Activated B cell treated with CpG ODN at 0.5 μM for 24 hours (primary cell): ENCODE measurements at regions not wholly inside any gene's neighbourhood (a gene's known extent, or its start where the extent isn't known, plus 50 kb on each side); places are given as distances from the start of the nearest gene placed in this dataset.
A peak's percentile ranks its signal among the peaks of the same experiment; 100 is the strongest.
"Not testable (repeated sequence)": the region's sequence is repeated elsewhere in the genome, so short reads cannot be mapped to it uniquely, and the experiment has no call there.

Experiments
- ATAC-seq: fragments of 200-7000 bp; cut with Tn5 transposase; one replicate; pipeline ENCODE4 v1.10.0; 2021; ENCODE audit warnings: low read depth, mild to moderate bottlenecking, moderate library complexity
- CTCF ChIA-PET: fragments of 350-600 bp; sonication (Branson Sonifier 250); formaldehyde crosslinking; loops from one replicate; lab custom pipeline; 2021; ENCODE audit warnings: antibody characterized with exemption; lab: Charles Lee
- POLR2A ChIA-PET: fragments of 350-600 bp; sonication (Branson Sonifier 250); formaldehyde crosslinking; loops from one replicate; lab custom pipeline; 2021; ENCODE audit warnings: antibody characterized with exemption; lab: Charles Lee
- DNase-seq: peaks from one replicate; pipeline ENCODE4 v3.0.0; 2022
- H3K27ac Mint-ChIP-seq: one replicate; pipeline ENCODE4 v1.8.0; 2020; ENCODE audit warnings: mixed read lengths
- H3K27me3 Mint-ChIP-seq: one replicate; pipeline ENCODE4 v1.8.0; 2021; ENCODE audit warnings: mixed read lengths
- H3K36me3 Mint-ChIP-seq: one replicate; pipeline ENCODE4 v1.8.0; 2021; ENCODE audit warnings: low read depth, mixed read lengths
- H3K4me1 Mint-ChIP-seq: one replicate; pipeline ENCODE4 v1.8.0; 2021; ENCODE audit warnings: mixed read lengths
- H3K4me3 Mint-ChIP-seq: one replicate; pipeline ENCODE4 v1.8.0; 2020; ENCODE audit warnings: mild to moderate bottlenecking, mixed read lengths
- H3K9me3 Mint-ChIP-seq: one replicate; pipeline ENCODE4 v1.8.0; 2020; ENCODE audit warnings: mixed read lengths
- intact Hi-C: fragments of 100-400 bp; cut with micrococcal nuclease; formaldehyde crosslinking; loops from one replicate; pipeline ENCODE4 v1.15.1; 2024

DNA sequence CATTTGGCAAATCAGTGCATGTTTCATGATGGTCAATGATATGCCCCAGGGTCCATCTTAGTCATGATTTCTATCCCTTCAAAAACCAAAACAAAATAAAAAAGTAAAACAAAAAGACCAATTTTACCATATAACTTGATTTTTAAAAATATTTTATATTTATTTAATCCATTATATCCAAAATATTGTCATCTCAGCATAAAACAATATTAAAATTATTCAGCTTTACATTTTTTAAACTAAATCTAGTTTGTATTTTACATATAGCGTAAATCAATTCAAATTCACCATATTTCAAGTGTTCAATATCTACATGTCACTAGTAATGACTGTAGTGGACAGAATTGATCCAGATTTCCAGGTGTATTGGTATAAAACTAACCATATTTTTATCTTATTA is 187.4 kb upstream of the C1QTNF3 start:
- DNase-seq, H3K4me1 Mint-ChIP-seq, H3K27me3 Mint-ChIP-seq, POLR2A ChIA-PET, intact Hi-C loops, H3K4me3 Mint-ChIP-seq, H3K36me3 Mint-ChIP-seq, CTCF ChIA-PET, H3K9me3 Mint-ChIP-seq, ATAC-seq, H3K27ac Mint-ChIP-seq: not testable (repeated sequence)

DNA sequence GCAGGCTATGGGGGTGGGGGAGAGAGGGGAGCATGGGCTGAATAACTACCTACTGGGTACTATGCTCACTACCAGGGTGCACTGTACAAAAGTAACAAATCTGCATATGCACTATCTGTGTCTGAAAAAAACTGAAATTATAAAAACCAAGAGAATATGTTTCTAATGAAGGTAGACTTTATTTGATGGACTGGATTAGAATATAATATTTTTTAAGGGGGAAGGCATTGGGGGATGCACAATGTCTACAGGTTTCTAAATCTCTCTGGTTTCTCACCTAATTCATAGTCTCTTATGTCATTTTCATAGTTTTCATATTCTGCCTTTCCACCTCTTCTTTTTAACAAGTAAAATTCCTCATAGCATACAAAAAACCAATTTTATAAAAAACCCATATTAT is 200.8 kb upstream of the C1QTNF3 start:
- H3K4me1 Mint-ChIP-seq = peaks cover 21% of the 10 kb centered on the region
- peak overlapping the region; percentile 84 for H3K27ac Mint-ChIP-seq
- H3K36me3 Mint-ChIP-seq, ATAC-seq, H3K27me3 Mint-ChIP-seq, DNase-seq, H3K9me3 Mint-ChIP-seq, POLR2A ChIA-PET, CTCF ChIA-PET: not testable (repeated sequence)
- intact Hi-C loops = loop anchor here (10.0 kb wide), 1 partner anchor 671 kb away; the partner anchor contains the start of genes BRIX1 and RAD1
- H3K4me3 Mint-ChIP-seq = peak overlapping the region; percentile 83

DNA sequence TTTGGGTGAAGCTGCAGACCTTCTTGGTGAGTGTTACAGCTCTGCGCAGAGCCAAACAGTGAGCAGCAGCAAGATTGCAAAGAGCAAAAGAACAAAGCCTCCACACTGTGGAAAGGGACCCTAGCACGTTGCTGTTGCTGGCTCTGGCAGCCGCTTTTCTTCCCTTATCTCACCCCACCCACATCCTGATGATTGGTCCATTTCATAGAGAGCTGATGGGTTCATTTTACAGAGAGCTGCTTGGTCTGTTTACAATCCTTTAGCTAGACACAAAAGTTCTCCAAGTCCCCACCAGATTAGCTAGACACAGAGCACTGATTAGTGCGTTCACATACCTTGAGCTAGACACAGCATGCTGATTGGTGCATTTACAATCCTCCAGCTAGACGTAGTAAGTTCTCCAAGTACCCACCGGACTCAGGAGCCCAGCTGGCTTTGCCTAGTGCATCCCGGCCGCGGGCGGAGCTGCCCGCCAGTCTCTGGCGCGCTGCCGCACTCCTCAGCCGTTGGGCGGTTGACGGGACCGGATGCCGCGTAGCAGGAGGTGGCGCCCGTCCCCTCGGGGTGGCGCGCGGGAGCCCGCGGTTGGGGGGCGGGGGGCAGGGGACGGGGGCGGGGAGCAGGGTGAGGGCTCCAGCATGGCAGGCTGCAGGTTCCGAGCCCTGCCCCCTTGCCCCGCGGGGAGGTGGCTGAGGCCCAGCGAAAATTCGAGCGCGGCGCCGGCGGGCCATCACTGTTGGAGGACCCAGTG is 201.4 kb upstream of the C1QTNF3 start:
- Mint-ChIP-seq H3K27ac (peak overlapping the region; percentile 84), H3K4me3 (peak overlapping the region; percentile 83), H3K4me1 (peaks cover 21% of the 10 kb centered on the region)
- DNase-seq (peak; percentile 72), ATAC-seq (peak; percentile 93)
- intact Hi-C loops = loop anchor here (10.0 kb wide), 1 partner anchor 670 kb away; the partner anchor contains the start of genes BRIX1 and RAD1
- POLR2A ChIA-PET, H3K27me3 Mint-ChIP-seq, H3K36me3 Mint-ChIP-seq, CTCF ChIA-PET, H3K9me3 Mint-ChIP-seq: not testable (repeated sequence)

DNA sequence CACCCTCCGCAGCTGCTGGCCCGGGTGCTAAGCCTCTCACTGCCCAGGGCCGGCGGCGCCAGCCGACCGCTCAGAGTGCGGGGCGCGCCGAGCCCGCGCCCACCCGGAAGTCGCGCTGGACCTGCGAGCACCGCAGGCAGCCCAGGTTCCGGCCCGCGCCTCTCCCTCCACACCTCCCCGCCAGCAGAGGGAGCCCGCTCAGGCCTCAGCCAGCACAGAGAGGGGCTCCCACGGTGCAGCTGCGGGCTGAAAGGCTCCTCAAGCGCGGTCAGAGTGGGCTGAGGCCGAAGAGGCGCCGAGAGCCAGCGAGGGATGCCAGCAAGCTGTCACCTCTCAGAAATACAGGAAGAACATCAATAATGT is 202.0 kb upstream of the C1QTNF3 start:
- ATAC-seq = peak; percentile 90
- CTCF ChIA-PET, H3K27ac Mint-ChIP-seq, POLR2A ChIA-PET, H3K4me3 Mint-ChIP-seq, H3K36me3 Mint-ChIP-seq, DNase-seq, H3K9me3 Mint-ChIP-seq, H3K27me3 Mint-ChIP-seq: not testable (repeated sequence)
- intact Hi-C loops = loop anchor here (10.0 kb wide), 1 partner anchor 670 kb away; the partner anchor contains the start of genes BRIX1 and RAD1
- peaks cover 19% of the 10 kb centered on the region for H3K4me1 Mint-ChIP-seq

DNA sequence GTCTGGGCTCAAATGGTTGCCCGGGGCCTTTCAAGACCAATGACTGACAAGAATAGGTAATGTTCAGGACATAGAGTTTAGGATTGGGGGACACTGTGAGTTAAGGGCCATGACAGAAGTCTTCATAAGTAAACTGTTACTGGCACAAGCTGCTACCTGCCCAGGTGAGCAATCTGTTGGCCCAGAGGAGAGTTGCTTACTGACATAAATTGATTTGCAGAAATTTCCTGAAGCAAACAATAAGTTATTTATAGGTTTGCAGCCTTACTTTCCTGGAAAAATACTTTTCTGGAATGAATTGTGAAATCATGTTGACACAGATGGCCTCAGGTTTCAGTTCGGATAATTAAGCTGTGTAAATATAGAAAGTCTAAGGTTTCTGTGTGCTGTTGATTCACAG is 202.8 kb upstream of the C1QTNF3 start:
- Mint-ChIP-seq H3K4me1 (peaks cover 15% of the 10 kb centered on the region), H3K4me3 (peak overlapping the region; percentile 46), H3K27ac (peak overlapping the region; percentile 66)
- intact Hi-C loops = loop anchor here (10.0 kb wide), 1 partner anchor 669 kb away; the partner anchor contains the start of genes BRIX1 and RAD1
- H3K9me3 Mint-ChIP-seq, ATAC-seq, POLR2A ChIA-PET, H3K36me3 Mint-ChIP-seq, DNase-seq, H3K27me3 Mint-ChIP-seq, CTCF ChIA-PET: not testable (repeated sequence)

DNA sequence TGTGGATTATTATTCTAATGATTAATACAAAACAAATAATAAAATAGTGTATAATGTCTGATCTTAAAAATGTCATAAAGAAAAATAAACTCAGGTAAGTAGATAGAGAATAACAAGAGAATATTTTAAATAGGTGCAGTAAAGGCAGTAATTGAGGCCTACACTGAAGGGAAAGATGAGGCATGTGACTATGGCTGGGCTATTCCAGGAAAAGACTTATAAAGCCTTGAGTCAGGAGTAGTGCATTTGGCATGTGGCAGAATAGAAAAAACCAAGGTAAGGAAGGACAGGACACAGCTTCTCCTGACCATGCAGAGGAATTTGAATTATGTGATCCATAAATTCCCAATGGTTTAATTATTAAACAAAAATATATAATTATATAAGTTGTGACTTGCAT is 215.6 kb upstream of the C1QTNF3 start:
- ATAC-seq, H3K27ac Mint-ChIP-seq, DNase-seq, H3K4me3 Mint-ChIP-seq, POLR2A ChIA-PET, H3K36me3 Mint-ChIP-seq, CTCF ChIA-PET, H3K27me3 Mint-ChIP-seq, H3K9me3 Mint-ChIP-seq, intact Hi-C loops, H3K4me1 Mint-ChIP-seq: not testable (repeated sequence)

DNA sequence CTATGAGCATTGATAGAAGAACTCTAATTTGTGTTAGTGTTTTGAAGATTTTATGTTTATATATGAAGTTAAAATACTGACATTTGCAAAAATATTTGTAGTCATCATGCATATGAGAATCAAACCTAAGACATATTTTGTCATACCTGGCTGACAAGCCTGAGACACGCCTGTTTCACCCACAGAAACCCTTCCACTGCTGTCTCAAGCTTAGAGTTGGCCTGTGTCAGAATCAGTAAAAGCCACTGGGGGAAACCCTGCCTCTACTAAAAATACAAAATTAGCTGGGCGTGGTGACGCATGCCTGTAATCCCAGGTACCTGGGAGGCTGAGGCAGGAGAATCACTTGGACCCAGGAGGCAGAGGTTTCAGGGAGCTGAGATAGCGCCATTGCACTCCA is 218.0 kb upstream of the C1QTNF3 start:
- H3K27ac Mint-ChIP-seq, H3K4me3 Mint-ChIP-seq, H3K27me3 Mint-ChIP-seq, ATAC-seq, intact Hi-C loops, H3K4me1 Mint-ChIP-seq, H3K9me3 Mint-ChIP-seq, POLR2A ChIA-PET, DNase-seq, CTCF ChIA-PET, H3K36me3 Mint-ChIP-seq: not testable (repeated sequence)

DNA sequence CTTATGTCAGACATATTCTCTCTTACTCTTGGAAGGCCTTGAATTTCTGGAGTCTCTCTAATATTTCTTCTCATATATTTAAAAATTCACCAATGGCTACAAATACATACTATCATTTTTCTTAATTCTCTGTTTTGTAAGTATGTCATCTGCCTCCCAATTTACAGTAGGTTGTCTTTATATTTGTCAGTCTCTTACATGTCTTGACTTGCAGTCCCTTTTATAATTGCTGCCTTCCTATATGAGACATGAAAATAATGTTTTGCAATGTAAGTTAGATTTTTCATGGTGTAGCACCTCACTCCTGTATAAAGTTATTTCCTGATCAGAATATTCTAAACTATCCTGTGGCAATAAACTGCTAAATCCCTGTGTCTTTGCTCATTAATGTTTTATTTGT is 223.1 kb upstream of the C1QTNF3 start:
- CTCF ChIA-PET, H3K9me3 Mint-ChIP-seq, H3K4me1 Mint-ChIP-seq, intact Hi-C loops, ATAC-seq, H3K4me3 Mint-ChIP-seq, POLR2A ChIA-PET, DNase-seq, H3K27me3 Mint-ChIP-seq, H3K27ac Mint-ChIP-seq, H3K36me3 Mint-ChIP-seq: not testable (repeated sequence)

DNA sequence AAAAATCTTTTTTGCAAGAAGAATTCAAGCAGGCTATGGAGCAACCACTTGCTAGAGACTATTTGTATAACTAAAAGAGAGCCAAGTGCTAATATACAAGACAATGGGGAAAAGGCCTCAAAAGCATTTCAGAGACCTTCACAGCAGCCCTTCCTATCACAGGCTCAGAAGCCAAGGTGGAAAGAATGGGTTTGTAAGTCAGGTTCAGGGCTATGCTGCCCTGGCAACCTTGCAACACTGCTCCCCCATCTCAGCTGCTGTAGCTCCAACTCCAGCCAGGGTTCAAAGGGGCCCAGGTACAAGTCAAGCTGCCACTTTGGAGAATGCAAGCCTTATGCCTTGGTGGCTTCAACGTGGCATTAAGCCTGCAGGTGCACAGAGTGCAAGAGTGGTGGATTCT is 253.7 kb upstream of the C1QTNF3 start:
- intact Hi-C loops, DNase-seq, H3K9me3 Mint-ChIP-seq, CTCF ChIA-PET, H3K36me3 Mint-ChIP-seq, POLR2A ChIA-PET, H3K4me1 Mint-ChIP-seq, H3K27ac Mint-ChIP-seq, ATAC-seq, H3K27me3 Mint-ChIP-seq, H3K4me3 Mint-ChIP-seq: not testable (repeated sequence)

DNA sequence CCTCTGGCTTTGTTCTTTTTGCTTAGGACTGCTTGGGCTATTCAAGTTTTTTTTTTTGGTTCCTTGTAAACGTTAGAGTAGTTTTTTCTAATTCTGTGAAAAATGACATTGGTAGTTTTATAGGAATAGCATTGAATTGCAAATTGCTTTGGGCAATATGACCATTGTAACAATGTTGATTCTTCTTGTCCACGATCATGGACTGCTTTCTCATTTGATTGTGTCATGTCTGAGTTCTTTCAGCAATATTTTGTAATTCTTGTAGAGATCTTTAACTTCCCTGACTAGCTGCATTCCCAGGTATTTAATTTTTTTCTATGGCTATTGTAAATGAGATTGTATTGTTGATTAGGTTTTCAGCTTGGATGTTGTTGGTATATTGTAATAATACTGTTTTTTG is 286.2 kb upstream of the C1QTNF3 start:
- intact Hi-C loops, DNase-seq, H3K27ac Mint-ChIP-seq, H3K4me3 Mint-ChIP-seq, H3K4me1 Mint-ChIP-seq, POLR2A ChIA-PET, CTCF ChIA-PET, ATAC-seq, H3K27me3 Mint-ChIP-seq, H3K9me3 Mint-ChIP-seq, H3K36me3 Mint-ChIP-seq: not testable (repeated sequence)

DNA sequence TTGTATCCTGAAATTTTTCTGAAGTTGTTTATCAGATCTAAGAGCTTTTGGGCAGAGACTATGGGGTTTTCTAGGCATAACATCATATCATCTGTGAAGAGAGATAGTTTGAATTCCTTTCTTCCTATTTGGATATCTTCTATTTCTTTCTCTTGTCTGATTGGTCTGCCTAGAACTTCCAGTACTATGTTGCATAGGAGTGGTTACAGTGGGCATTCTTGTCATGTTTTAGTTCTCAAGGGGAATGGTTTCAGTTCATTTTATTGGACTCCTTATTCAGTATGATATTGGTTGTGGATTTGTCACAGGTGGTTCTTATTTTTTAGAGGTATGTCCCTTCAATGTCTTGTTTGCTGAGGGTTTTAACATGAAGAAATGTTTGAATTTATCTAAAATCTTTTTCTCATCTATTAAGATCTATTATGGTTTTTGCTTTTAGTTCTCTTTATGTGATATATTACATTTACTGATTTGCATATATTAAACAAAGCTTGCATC is 286.6 kb upstream of the C1QTNF3 start:
- H3K27ac Mint-ChIP-seq, ATAC-seq, DNase-seq, H3K9me3 Mint-ChIP-seq, H3K4me1 Mint-ChIP-seq, CTCF ChIA-PET, intact Hi-C loops, H3K36me3 Mint-ChIP-seq, POLR2A ChIA-PET, H3K4me3 Mint-ChIP-seq, H3K27me3 Mint-ChIP-seq: not testable (repeated sequence)

DNA sequence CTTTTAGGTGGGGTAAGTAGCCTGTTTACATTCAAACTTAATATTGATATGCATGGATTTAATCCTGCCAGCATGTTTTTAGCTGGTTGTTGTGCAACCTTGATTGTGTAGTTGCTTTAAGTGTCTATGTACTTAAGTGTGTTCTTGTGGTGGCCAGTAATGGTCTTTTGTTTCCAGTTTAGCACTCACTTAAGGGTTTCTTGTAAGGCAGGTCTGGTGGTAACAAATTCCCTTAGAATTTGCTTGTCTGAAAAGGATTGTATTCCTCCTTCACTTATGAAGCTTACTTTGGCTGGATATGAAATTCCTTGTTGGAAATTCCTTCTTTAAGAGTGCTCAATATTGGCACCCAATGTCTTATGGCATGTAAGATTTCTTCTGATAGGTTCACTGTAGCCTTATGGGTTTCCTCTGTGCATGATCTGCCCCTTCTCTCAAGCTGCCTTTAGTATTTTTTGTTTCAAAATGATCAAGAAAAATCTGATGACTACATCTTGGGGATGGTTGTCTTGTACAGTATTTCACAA is 289.0 kb upstream of the C1QTNF3 start:
- H3K27me3 Mint-ChIP-seq, H3K27ac Mint-ChIP-seq, H3K9me3 Mint-ChIP-seq, H3K4me1 Mint-ChIP-seq, ATAC-seq, DNase-seq, H3K36me3 Mint-ChIP-seq, H3K4me3 Mint-ChIP-seq, CTCF ChIA-PET, intact Hi-C loops, POLR2A ChIA-PET: not testable (repeated sequence)
